ENCODE measurements at regions not wholly inside any gene's neighbourhood (a gene's known extent, or its start where the extent isn't known, plus 50 kb on each side); places are given as distances from the start of the nearest gene placed in this dataset.
"Not testable (repeated sequence)": the region's sequence is repeated elsewhere in the genome, so short reads cannot be mapped to it uniquely, and the experiment has no call there.

DNA sequence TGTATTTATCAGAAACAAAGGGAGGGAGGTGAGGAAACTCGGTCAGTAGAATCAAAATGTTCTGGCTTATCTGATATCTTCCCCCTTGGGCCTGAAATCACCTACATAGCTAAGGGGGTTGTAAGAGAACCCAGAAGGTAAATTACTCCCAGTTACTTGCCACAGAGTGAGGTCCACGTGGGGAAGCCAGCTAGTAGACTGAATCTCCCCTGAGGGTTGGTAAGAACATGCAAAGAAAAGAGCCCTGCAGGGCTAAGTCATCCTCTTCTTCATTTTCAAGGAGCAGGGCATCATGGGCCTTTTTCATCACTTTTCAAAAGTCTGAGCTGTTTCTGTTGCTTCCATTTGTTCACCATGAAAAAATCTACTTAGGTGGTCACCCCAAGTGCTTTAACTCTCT, 115.4 kb downstream of the QRSL1 start:
- no peaks in the 10 kb centered on the region for H3K79me2 ChIP-seq (ENCODE audit: low read length)
- no peaks in the 10 kb centered on the region for H3K36me3 ChIP-seq (replicated peaks; ENCODE audit: low read depth, low read length)
- H3K9ac ChIP-seq (ENCODE audit: low read length): no peak overlapping the region
- no peak overlapping the region for H2AFZ ChIP-seq (ENCODE audit: low read depth, low read length)
- H4K20me1 ChIP-seq (ENCODE audit: insufficient read depth, low read length): no peaks in the 10 kb centered on the region
- no peaks in the 10 kb centered on the region for H3K27me3 ChIP-seq (ENCODE audit: low read depth, low read length)
- no peak overlapping the region for H3K27ac ChIP-seq (ENCODE audit: low read length)
- no peaks in the 10 kb centered on the region for H3K4me1 ChIP-seq (ENCODE audit: low read length)
- TF ChIP-seq, protein P1, sequence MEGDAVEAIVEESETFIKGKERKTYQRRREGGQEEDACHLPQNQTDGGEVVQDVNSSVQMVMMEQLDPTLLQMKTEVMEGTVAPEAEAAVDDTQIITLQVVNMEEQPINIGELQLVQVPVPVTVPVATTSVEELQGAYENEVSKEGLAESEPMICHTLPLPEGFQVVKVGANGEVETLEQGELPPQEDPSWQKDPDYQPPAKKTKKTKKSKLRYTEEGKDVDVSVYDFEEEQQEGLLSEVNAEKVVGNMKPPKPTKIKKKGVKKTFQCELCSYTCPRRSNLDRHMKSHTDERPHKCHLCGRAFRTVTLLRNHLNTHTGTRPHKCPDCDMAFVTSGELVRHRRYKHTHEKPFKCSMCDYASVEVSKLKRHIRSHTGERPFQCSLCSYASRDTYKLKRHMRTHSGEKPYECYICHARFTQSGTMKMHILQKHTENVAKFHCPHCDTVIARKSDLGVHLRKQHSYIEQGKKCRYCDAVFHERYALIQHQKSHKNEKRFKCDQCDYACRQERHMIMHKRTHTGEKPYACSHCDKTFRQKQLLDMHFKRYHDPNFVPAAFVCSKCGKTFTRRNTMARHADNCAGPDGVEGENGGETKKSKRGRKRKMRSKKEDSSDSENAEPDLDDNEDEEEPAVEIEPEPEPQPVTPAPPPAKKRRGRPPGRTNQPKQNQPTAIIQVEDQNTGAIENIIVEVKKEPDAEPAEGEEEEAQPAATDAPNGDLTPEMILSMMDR (IDR thresholded peaks at IDR 0.05; ENCODE audit: low read depth, low read length): no peak
- no peak for TF ChIP-seq EZH2phosphoT487 (IDR thresholded peaks at IDR 0.05; ENCODE audit: low read depth)
- no peak overlapping the region for H3K4me3 ChIP-seq (ENCODE audit: low read length)
- no peak overlapping the region for H3K4me2 ChIP-seq (ENCODE audit: low read length)
- no peaks in the 10 kb centered on the region for H3K9me3 ChIP-seq (ENCODE audit: insufficient read depth, low read length)

DNA sequence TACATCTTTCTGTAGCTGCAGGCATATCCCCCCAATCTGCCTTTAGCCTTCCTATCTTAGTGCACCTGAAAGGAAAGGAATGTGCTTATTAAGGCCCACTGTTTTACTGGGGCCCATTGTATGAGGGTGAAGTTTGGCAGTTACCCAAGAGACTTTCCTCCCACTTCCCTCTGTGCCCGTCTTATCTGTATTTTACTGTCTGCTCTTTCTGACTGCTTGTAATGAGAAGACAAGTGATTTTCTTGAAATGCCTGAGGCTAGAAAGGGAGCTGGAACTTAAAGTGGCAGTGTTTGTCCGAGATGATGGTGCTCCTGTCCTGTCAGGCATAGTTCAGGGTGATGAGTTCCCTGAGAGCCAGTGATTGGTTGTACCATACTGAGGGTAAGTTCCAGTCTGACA, 114.7 kb downstream of the QRSL1 start:
- H4K20me1 ChIP-seq (ENCODE audit: insufficient read depth, low read length); H2AFZ ChIP-seq (ENCODE audit: low read depth, low read length); H3K36me3 ChIP-seq (replicated peaks; ENCODE audit: low read depth, low read length); H3K4me1 ChIP-seq (ENCODE audit: low read length); H3K27ac ChIP-seq (ENCODE audit: low read length); H3K27me3 ChIP-seq (ENCODE audit: low read depth, low read length); H3K9me3 ChIP-seq (ENCODE audit: insufficient read depth, low read length); H3K4me2 ChIP-seq (ENCODE audit: low read length); H3K79me2 ChIP-seq (ENCODE audit: low read length); H3K9ac ChIP-seq (ENCODE audit: low read length); H3K4me3 ChIP-seq (ENCODE audit: low read length): not testable (repeated sequence)

DNA sequence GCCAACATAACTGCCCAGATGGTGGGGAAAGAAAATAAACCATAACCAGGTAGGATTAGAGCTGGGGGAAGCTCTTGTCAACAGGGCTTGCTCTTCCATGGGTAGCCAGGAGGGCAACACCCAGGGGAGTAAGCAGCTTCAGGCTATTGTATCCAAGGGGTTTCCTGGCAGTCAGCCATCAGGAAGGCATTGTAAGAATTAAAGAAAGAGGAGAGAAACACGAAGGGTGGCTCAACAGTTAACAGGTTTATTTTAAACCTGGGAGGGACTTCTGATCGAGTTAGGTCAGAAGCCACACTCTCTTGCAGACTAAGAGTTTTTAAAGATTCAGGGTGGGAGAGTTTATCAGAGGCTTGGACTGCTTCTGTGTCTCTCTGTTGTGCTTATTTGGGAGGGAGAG, 114.2 kb downstream of the QRSL1 start:
- Histone ChIP-seq H3K36me3 (replicated peaks; ENCODE audit: low read depth, low read length) (no peaks in the 10 kb centered on the region), H3K27me3 (ENCODE audit: low read depth, low read length) (no peaks in the 10 kb centered on the region), H4K20me1 (ENCODE audit: insufficient read depth, low read length) (no peaks in the 10 kb centered on the region), H3K9ac (ENCODE audit: low read length) (no peak overlapping the region), H3K9me3 (ENCODE audit: insufficient read depth, low read length) (no peaks in the 10 kb centered on the region), H3K4me2 (ENCODE audit: low read length) (no peak overlapping the region), H2AFZ (ENCODE audit: low read depth, low read length) (no peak overlapping the region), H3K79me2 (ENCODE audit: low read length) (no peaks in the 10 kb centered on the region), H3K4me3 (ENCODE audit: low read length) (no peak overlapping the region), H3K27ac (ENCODE audit: low read length) (no peak overlapping the region), H3K4me1 (ENCODE audit: low read length) (no peaks in the 10 kb centered on the region)
- no peak for TF ChIP-seq EZH2phosphoT487 (IDR thresholded peaks at IDR 0.05; ENCODE audit: low read depth)
- TF ChIP-seq, protein P1 (IDR thresholded peaks at IDR 0.05; ENCODE audit: low read depth, low read length): no peak

DNA sequence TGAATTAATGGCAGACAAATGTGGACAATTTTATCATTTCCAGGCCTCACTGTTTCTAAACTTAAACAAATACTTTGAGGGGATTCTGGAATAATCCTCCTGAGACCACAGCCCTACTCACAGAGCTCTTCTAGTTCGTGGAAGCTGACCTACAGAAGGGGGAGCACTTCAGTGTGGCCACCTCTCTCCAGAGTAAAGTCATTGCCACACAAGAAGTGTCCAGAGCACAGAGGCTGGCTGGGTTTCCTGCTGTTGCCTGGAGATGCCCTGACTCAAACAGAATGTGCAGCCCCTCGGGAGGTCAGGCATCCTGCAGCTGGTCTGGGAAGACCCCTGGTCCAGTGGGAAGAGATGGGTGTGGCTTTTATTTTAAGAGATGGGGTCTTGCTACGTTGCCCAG, 110.9 kb downstream of the QRSL1 start:
- TF ChIP-seq, protein P1 (IDR thresholded peaks at IDR 0.05; ENCODE audit: low read depth, low read length): no peak
- TF ChIP-seq EZH2phosphoT487 (IDR thresholded peaks at IDR 0.05; ENCODE audit: low read depth): no peak
- Histone ChIP-seq H2AFZ (ENCODE audit: low read depth, low read length) (no peak overlapping the region), H3K9me3 (ENCODE audit: insufficient read depth, low read length) (no peaks in the 10 kb centered on the region), H3K27me3 (ENCODE audit: low read depth, low read length) (no peaks in the 10 kb centered on the region), H3K9ac (ENCODE audit: low read length) (no peak overlapping the region), H3K36me3 (replicated peaks; ENCODE audit: low read depth, low read length) (no peaks in the 10 kb centered on the region), H3K4me3 (ENCODE audit: low read length) (no peak overlapping the region), H3K4me2 (ENCODE audit: low read length) (no peak overlapping the region), H4K20me1 (ENCODE audit: insufficient read depth, low read length) (no peaks in the 10 kb centered on the region), H3K79me2 (ENCODE audit: low read length) (no peaks in the 10 kb centered on the region), H3K4me1 (ENCODE audit: low read length) (peaks cover under 1% of the 10 kb centered on the region; the same call in 1 of the 2 replicates), H3K27ac (ENCODE audit: low read length) (no peak overlapping the region)

DNA sequence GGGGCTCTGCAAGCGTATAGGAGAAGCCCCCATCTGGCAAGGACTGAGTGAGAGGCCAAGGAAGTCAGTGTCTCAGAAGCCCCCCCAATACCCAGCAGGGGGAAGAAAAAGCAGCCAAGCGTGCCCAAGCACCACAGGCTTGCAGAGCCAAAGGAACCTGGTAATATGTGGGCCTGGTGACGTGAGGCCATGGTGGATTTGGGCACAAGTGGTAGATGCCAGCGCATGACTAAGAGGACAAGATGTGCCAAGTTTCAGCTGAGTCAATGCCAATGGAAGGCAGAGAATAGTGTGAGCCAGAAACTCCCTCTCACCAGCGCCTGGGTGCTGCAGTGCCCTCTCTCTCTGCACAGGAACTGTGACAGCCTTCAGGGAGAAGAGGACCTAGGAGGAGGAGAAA, 110.0 kb downstream of the QRSL1 start:
- H3K9me3 ChIP-seq (ENCODE audit: insufficient read depth, low read length): no peaks in the 10 kb centered on the region
- no peak overlapping the region for H3K4me3 ChIP-seq (ENCODE audit: low read length)
- H3K79me2 ChIP-seq (ENCODE audit: low read length): no peaks in the 10 kb centered on the region
- no peak for TF ChIP-seq EZH2phosphoT487 (IDR thresholded peaks at IDR 0.05; ENCODE audit: low read depth)
- TF ChIP-seq, protein P1 (IDR thresholded peaks at IDR 0.05; ENCODE audit: low read depth, low read length): no peak
- H2AFZ ChIP-seq (ENCODE audit: low read depth, low read length): no peak overlapping the region
- no peaks in the 10 kb centered on the region for H3K27me3 ChIP-seq (ENCODE audit: low read depth, low read length)
- no peak overlapping the region for H3K27ac ChIP-seq (ENCODE audit: low read length)
- no peaks in the 10 kb centered on the region for H4K20me1 ChIP-seq (ENCODE audit: insufficient read depth, low read length)
- H3K4me2 ChIP-seq (ENCODE audit: low read length): no peak overlapping the region
- H3K36me3 ChIP-seq (replicated peaks; ENCODE audit: low read depth, low read length): no peaks in the 10 kb centered on the region
- H3K4me1 ChIP-seq (ENCODE audit: low read length): peaks cover 5% of the 10 kb centered on the region
- no peak overlapping the region for H3K9ac ChIP-seq (ENCODE audit: low read length)
